HG03558 (cell line): ENCODE measurements at regions not wholly inside any gene's neighbourhood (a gene's known extent, or its start where the extent isn't known, plus 50 kb on each side); places are given as distances from the start of the nearest gene placed in this dataset.

ENCODE experiments used
- ATAC-seq: cut with Tn5 transposase; IDR thresholded peaks from one replicate; pipeline ENCODE4 v1.9.1; 2021; ENCODE audit warnings: moderate number of reproducible peaks; ENCODE audit not compliant: unreplicated experiment; ENCODE audit errors: extremely low read depth

- no peak for ATAC-seq
These were observed 221.1 kb upstream of the GSE1 start for GRCh38 chr16:85391769-85392583.

GRCh38 chr16:85392756-85393673 is 220.1 kb upstream of the GSE1 start:
- ATAC-seq: no peak

- no peak for ATAC-seq
These were observed 219.3 kb upstream of the GSE1 start for GRCh38 chr16:85393674-85394451.

DNA sequence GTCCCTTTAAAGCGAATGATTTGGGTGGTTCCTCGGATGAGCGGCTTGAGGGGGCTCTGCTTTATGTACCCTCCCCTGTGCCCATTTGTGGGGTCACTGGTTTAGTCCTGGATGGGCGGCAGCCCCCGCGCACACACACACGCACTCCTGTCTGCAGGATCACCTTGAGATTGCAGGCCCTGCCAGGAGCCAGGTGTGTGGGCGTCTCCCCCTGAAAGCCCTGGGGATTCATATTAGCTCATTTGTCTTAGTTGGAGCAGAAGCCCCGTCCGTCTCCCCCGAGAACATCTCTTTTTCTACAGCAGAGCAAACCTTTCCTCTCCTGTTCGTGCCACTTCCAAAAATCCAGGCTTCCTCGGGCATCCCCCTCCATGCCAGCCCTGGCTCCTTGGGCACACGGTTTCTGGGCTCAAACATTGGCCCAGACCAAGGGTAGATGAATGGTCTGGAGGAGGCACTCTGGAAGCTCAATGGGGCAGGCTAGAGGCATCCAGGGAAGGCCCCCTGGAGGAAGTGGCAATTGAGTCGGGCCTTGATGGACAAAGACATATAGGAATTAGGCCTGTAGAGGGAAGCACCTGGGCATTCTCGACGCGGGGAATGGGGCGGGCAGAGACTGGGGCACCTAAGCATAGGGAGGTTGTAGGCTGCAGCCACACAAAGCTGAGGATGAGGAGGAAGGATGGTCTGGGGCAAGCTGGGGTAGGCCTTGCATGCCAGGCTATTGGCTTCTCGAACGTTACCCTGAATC is 218.5 kb upstream of the GSE1 start:
- ATAC-seq: no peak

- ATAC-seq: no peak
These were observed 217.8 kb upstream of the GSE1 start for GRCh38 chr16:85395207-85395912.

- no peak for ATAC-seq
These were observed 216.9 kb upstream of the GSE1 start for GRCh38 chr16:85395913-85396878.

DNA sequence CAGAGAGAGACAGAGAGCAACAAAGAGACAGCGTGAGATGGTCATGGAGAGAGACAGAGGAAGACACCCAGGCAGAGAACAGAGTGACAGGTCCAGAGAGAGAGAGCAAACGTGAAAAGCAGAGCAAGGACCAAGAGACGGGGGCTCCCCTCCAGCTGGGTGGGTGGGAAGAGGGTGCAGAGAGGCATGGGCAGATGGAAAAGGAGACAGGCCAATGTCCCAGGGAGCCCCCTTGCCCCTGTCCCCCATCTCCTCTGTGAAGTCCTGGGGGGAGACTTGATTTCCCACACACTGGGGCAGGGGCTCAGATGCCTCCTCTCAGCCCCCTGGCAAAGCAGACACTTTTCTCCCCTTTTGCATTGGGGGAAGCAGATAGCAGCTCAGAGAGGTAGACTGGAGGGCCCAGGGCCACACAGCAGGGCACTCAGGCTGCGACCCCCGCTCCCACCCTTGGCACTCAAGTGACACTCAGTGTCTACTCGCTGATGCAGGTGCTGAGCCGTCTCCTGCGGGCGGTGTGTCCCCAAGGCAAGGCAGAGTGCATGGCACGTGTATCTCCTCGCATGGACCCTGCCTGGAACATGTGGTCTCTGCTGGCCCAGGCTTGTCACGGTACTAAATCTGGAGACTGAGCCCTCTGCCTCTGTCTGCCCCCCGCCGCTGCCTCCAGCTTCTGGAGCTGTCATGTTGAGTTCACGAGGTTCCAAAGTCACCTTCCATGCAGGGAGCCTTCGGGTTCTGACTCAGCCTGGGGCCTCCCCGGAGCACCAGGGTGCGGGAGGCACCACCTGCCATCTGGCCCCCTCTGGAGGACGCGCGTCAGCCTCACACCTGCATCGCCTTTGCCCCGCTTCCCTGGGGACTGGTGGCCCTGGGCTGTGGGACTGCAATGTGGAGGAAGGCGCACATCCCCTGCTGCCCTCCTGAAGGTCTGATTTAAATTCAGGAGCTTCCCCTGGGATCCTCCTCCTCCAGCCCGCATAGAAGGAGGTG is 215.9 kb upstream of the GSE1 start:
- ATAC-seq: no peak

- ATAC-seq: no peak
These were observed 215.1 kb upstream of the GSE1 start for GRCh38 chr16:85398050-85398451.

DNA sequence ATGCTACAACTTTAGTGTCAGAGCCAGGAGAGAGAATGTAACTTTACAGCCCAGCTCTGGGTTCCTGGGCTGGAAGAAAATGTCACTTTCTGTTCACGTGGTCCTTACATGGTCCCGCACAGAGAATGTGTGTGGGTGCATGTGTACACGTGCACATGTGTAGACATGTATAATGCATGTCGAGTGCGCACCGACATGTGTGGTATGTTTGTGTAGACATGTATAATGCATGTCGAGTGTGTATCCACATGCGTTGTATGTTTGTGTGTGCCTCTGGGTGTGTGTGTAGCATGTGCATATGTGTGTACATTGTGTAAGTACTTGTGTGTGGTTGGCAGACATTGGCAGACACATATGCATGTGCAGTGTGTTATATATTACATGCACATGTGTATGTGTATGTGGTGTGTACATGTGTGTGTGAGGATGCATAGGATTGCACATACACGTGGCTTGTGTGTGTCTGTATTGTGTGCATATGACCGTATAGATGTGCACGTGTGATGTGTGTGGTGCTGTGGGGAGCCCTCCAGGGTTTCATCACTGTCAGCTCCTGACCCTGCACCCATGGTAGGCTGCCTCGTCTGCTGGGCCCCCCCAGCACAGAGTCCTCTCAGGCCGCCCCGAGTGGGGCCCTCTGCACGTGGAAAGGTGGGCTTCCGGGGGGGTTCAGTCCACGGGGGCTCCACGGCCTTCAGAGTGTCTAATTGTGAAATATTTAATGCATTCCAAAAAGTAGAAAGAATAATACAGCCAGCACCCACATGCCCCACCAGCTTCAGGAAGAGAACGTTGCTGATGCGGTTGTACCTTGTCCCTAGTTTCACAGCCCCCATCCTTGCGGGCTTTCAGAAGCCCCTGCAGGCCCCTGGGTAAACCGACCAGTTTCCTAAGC is 214.2 kb upstream of the GSE1 start:
- no peak for ATAC-seq

DNA sequence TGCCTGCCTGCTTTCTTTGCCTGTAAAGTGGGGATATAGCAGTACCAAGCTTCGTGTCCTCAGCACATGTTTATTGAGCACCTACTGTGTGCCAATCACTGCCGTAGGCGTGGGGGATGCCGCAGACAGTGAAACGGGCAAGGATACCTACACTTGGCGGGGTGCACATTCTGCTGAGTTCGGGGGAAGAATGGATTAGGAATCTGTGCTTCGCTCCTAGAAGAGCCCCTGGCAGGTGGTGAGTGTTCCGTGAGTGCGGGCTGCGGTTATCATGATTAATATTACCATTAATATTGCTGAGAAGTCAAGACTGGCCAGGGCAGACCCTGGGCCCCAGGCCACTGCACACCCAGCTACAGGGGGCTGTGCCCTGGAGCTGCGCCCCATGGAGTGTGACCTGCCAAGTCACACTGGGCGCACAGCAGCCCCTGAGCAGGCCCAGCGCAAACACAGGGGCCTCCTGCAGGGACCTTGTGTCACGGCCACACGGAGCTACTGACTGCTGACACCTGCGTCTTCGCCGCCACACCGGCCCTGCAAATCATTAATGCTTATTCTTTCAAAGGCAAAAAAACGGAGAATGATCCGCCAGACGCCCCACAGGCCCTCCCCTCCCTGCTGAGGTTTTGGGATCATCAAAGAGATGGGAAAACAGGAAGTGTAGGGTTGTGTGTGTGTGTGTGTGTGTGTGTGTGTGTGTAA is 213.4 kb upstream of the GSE1 start:
- ATAC-seq: no peak

DNA sequence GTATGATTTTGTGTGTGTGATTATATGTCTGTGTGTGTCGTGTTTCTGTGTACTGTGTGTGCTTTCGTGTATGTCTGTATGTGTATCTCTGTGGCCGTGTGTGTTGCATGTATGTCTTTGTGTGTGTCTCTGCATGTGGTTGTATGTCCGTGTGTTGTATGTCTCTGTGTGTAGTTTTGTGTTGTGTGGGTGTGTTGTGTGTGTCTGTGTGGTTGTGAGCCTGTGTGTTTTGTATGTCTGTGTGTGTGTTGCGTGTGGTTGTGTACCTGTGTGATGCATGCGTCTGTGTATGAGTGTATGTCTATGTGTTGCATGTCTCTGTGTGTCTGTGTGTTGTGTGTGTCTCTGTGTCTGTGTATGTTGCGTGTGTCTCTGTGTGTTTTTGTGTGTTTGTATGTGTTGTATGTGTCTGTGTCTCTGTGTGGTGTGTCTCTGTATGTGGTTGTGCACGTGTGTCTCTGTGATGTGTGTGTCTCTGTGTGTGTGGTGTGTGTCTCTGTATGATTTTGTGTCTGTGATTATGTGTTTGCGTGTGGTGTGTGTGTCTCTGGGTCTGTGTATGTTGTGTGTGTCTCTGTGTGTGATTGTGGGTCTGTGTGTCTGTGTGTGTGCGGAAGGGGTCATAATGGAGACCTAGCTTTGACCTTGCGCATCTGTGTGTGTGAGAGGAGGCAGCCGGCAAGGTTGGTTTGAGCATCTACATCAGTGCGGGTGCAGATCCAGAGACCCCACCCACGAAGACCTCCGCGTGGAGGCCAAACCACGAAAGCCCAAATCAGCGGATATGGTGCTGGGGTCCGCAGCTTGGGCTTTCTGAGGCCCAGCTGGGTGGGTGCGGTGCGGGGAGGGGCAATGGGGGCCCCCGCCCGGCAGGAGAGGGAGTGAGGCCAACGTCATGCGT is 212.6 kb upstream of the GSE1 start:
- ATAC-seq: no peak

DNA sequence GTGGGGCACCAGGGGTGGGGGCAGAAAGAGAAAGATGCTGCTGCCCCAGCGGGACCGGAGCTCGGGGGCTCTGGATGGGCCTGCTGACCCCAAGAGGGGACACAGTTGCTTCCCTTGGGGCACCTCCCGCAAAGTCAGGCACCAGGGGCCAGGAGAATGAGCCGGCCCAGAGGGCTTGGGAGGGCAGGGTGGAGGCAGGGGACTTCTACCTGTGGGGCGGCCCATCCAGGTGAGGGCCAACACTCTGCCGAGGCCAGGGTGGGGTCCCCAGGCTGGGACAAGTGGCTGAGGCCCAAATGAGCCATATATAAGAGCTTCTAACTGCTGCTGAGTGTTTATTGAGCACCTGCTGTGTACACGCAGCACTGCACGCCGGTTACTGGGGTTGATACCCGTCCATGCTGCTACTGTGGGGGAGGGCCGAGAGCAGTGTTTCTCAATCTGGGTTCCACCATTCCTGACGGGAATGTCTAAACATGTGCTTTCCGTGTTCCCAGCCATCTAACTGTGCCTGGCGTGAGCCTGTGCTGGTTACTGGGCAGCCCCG is 211.7 kb upstream of the GSE1 start:
- ATAC-seq: no peak

- ATAC-seq: no peak
These were observed 211.0 kb upstream of the GSE1 start for GRCh38 chr16:85401917-85402766.
